GM12873 (cell line): ENCODE measurements at regions not wholly inside any gene's neighbourhood (a gene's known extent, or its start where the extent isn't known, plus 50 kb on each side); places are given as distances from the start of the nearest gene placed in this dataset.

Experiments
- CTCF ChIP-seq: IDR thresholded peaks from 2 replicates; pipeline ENCODE4 v1.5.1; 2012; ENCODE audit warnings: low read depth, mild to moderate bottlenecking, moderate library complexity, low read length, control low read depth; ENCODE audit not compliant: insufficient read depth; ENCODE audit errors: missing control alignments

GRCh38 chr5:158462349-158463114, 603.6 kb upstream of the CLINT1 start:
- TF ChIP-seq CTCF, result no peak

DNA sequence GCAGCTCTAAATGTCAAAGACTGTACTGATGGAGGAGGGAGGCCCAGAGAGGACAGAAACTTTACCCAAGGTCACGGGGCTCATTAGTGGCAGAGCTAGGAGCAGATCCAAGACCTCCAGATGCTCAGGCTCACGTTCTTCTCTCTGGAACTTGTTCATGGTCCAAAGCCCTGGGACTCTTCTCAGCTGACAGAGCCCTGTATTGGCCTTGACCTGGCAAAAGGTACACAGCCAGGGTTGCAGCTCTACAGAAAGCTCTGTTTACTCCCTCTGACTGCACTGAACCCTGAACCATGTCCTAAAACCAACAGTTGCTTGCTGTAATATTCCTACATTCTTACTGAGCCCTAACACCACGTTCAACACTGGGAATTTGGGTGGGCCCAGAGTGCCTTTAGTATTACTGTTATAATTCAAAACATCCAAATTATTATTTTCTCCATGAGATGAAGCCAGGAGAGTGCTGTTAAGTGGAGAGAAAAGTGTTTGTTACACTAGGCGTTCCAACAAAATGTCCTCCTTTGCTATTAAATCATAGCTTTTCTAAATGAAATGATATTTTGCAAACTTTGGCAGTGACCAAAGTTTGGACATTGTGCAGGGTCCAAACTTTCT, 602.4 kb upstream of the CLINT1 start:
- TF ChIP-seq CTCF, result no peak

GRCh38 chr5:158458086-158458485, 599.1 kb upstream of the CLINT1 start:
- no peak for TF ChIP-seq CTCF

DNA sequence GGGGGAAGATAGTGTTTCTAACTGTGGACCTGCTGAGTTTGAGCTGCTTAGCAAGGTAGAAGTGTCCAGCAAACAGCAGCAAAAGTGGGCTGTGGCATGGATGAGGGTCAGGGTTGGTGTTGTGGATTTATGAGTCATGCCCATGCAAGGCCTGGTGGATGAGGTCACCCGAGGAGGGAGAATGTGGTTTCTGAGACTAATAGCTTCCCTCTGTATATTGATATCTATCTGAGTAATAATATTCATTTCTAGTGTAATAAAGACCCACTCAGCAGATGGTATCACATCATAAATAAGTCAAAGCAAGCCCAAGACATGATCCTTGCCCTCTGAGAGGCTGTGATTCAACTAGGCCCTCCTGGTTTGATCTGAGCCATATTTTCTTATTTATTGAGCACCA, 597.8 kb upstream of the CLINT1 start:
- no peak for TF ChIP-seq CTCF

GRCh38 chr5:158456241-158456640, 597.3 kb upstream of the CLINT1 start:
- no peak for TF ChIP-seq CTCF

DNA sequence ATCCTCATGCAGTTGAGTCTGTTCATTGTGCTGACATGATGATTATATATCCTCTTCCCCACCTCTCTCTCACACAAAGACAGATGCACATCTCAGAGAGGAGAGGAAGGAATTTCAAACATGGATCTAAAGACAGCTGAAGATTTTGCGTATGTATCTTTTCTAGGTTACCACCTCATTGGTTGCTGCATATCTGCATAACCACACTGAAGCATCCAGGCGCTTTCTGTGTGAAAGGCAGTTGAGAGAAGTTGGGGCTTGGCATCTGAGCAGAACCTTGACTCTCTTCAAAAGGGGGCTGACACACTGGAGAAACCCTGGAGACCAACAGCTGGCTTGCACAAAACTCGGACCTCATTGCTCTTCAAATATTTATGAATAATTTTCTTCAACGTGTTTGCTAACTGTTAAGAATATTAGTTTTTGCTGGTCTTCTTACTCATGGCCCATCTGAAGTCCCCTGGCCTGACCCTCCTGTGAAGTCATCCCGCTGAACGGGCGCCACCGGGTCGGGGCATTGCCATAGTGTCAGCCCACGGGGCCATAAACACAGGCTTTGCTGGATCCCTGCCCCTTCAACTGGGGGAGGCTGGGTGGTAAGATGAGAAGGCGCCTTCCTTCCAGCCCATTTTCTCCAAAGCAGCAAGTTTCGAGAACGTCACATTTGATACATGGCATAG, 593.2 kb upstream of the CLINT1 start:
- TF ChIP-seq CTCF, result no peak
